ENCODE measurements at regions not wholly inside any gene's neighbourhood (a gene's known extent, or its start where the extent isn't known, plus 50 kb on each side); places are given as distances from the start of the nearest gene placed in this dataset.

- no peak for TF ChIP-seq CTCF (conservative IDR thresholded peaks at IDR 0.05 in 1 of 2, IDR thresholded peaks at IDR 0.05 in 1 of 2; ENCODE audit: extremely low read depth in 1 of 2, insufficient read depth in 1 of 2, low read depth in 1 of 2, low read length in 2 of 2)
- no peak for TF ChIP-seq EZH2 (IDR thresholded peaks at IDR 0.05; ENCODE audit: borderline replicate concordance, low read length)
Measured at GRCh38 chr9:38175423-38175822, 106.4 kb upstream of the SHB start.

Data from mammary epithelial cell (primary cell).